RWPE2 (cell line): ENCODE measurements at regions not wholly inside any gene's neighbourhood (a gene's known extent, or its start where the extent isn't known, plus 50 kb on each side); places are given as distances from the start of the nearest gene placed in this dataset.

Experiments used
- ATAC-seq: fragments of 200-7000 bp; cut with Tn5 transposase; 3 replicates; pipeline ENCODE4 v1.9.1; 2021; ENCODE audit warnings: low read depth
- DNase-seq: peaks from one replicate; pipeline ENCODE4 v3.0.0-alpha.2; 2020; ENCODE audit warnings: low spot score
- H3K27ac ChIP-seq: fragments of 450-650 bp; 2 replicates; pipeline ENCODE4 v1.5.1; 2017; ENCODE audit warnings: mild to moderate bottlenecking; ENCODE audit not compliant: poor library complexity, severe bottlenecking
- H3K27me3 ChIP-seq: fragments of 250-450 bp; sonication (Bioruptor Pico); 2 replicates; pipeline ENCODE4 v1.5.1; 2021; ENCODE audit warnings: mild to moderate bottlenecking, moderate library complexity; ENCODE audit not compliant: insufficient read depth, poor library complexity, severe bottlenecking
- H3K36me3 ChIP-seq: fragments of 250-450 bp; sonication (Bioruptor Pico); 2 replicates; pipeline ENCODE4 v1.5.1; 2020; ENCODE audit warnings: low read depth, mild to moderate bottlenecking, moderate library complexity
- H3K4me1 ChIP-seq: fragments of 250-450 bp; sonication (Bioruptor Pico); 2 replicates; pipeline ENCODE4 v1.5.1; 2021; ENCODE audit warnings: mild to moderate bottlenecking, moderate library complexity; ENCODE audit not compliant: insufficient read depth, poor library complexity, severe bottlenecking
- H3K4me3 ChIP-seq: fragments of 250-450 bp; sonication (Bioruptor Pico); 2 replicates; pipeline ENCODE4 v1.5.1; 2021; ENCODE audit warnings: mild to moderate bottlenecking, moderate library complexity; ENCODE audit not compliant: severe bottlenecking
- H3K9me3 ChIP-seq: fragments of 250-450 bp; sonication (Bioruptor Pico); 2 replicates; pipeline ENCODE4 v1.5.1; 2021; ENCODE audit warnings: mild to moderate bottlenecking, moderate library complexity; ENCODE audit not compliant: severe bottlenecking
- CTCF ChIP-seq: fragments of 450-650 bp; IDR thresholded peaks from one replicate; pipeline ENCODE4 v1.5.1; 2017; ENCODE audit warnings: mild to moderate bottlenecking, moderate library complexity; ENCODE audit not compliant: poor library complexity, severe bottlenecking

DNA sequence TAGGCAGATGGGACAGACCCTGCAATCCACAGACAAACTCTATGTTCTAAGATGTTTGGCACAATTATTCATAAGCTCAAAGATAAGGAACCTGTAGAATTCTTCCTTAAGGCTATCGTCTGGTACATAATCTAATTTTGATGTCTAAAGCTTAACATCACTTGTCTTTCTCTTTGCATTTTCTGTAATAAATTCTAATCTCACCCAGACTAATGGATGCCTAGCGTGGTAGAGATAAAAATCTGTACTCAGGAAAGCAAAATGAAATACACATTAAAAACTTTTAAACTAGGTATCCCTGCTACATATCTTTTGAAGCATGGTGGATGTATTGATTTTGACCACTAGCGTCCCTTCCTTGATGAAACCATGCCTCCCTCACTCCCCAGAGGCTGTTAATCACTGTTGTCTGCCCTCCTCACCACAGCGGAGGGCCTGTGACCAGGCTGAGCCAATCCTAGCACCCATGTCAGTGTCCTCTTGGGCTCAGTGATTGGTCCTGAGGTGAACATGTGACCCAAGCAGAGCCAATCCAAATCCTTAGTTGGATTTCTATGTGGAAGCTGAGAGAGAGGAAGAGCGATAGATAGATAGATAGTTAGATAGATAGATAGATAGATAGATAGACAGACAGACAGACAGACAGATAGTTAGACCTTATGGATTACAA lies 82.2 kb upstream of the GRK3 start:
- no peak for ATAC-seq
- H3K27ac ChIP-seq, result no peak overlapping the region
- no peaks in the 10 kb centered on the region for H3K36me3 ChIP-seq

GRCh38 chr22:25482868-25483639 lies 81.4 kb upstream of the GRK3 start:
- TF ChIP-seq CTCF, result no peak
- no peak overlapping the region for H3K27ac ChIP-seq
- H3K9me3 ChIP-seq, result no peaks in the 10 kb centered on the region
- no peaks in the 10 kb centered on the region for H3K27me3 ChIP-seq
- no peak overlapping the region for H3K4me3 ChIP-seq
- ATAC-seq, result no peak
- H3K4me1 ChIP-seq, result no peaks in the 10 kb centered on the region
- DNase-seq, result no peak
- no peaks in the 10 kb centered on the region for H3K36me3 ChIP-seq

More for the DNA sequence above, 82.2 kb upstream of the GRK3 start:
- TF ChIP-seq CTCF, result no peak
- H3K27me3 ChIP-seq, result no peaks in the 10 kb centered on the region
- no peaks in the 10 kb centered on the region for H3K9me3 ChIP-seq
- H3K4me3 ChIP-seq, result no peak overlapping the region
- H3K4me1 ChIP-seq, result no peaks in the 10 kb centered on the region
- no peak for DNase-seq

GRCh38 chr22:25483931-25484330 lies 80.5 kb upstream of the GRK3 start:
- no peak for DNase-seq
- H3K4me1 ChIP-seq, result no peaks in the 10 kb centered on the region
- H3K9me3 ChIP-seq, result no peaks in the 10 kb centered on the region
- ATAC-seq, result no peak
- no peak overlapping the region for H3K4me3 ChIP-seq
- no peak for TF ChIP-seq CTCF
- no peak overlapping the region for H3K27ac ChIP-seq
- H3K36me3 ChIP-seq, result no peaks in the 10 kb centered on the region
- no peaks in the 10 kb centered on the region for H3K27me3 ChIP-seq

DNA sequence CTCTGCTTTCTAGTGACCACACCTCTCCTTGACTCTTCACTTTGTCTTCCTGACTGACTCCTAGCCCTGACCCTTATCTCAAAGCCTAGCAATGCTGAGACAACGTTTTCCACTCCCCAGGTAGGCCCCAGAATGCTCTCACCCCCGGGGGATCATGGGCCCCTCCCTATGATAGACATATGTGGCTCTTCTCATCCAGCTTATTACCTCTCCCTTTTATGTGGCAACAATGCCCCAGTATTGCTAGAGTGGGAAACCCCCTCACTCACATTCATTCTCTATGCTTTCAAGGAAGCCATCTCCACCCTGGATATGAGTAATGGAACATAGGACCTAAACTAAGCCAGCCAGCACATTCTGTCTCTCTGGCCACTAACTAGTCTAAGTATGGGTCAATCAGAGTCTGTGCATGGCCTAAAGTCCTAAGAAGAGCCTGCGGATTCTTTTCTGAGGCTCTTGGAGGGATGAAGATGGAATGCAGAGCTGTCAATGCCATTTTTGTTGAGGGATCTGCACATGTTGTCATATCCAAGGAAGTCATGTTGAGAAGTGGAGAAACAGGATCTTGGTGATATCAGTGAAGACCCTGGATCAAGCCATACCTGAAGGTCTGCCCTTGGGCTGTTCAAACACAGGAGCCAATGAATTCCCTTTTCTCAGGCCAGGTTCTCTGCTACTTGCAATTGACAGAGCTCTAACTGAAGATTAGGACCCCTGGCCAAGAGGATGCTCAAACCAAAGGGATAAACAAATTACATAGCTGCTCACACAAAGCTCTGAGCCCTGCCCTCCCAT lies 79.8 kb upstream of the GRK3 start:
- TF ChIP-seq CTCF, result no peak
- ATAC-seq, result no peak
- no peak overlapping the region for H3K4me3 ChIP-seq
- no peaks in the 10 kb centered on the region for H3K27me3 ChIP-seq
- no peak for DNase-seq
- H3K4me1 ChIP-seq, result no peaks in the 10 kb centered on the region
- H3K27ac ChIP-seq, result no peak overlapping the region
- H3K36me3 ChIP-seq, result no peaks in the 10 kb centered on the region
- H3K9me3 ChIP-seq, result no peaks in the 10 kb centered on the region
